Keratinocyte (primary cell): ENCODE measurements at regions not wholly inside any gene's neighbourhood (a gene's known extent, or its start where the extent isn't known, plus 50 kb on each side); places are given as distances from the start of the nearest gene placed in this dataset.
"Not testable (repeated sequence)": the region's sequence is repeated elsewhere in the genome, so short reads cannot be mapped to it uniquely, and the experiment has no call there.

ENCODE experiments used
- DNase-seq: peaks from one replicate; pipeline ENCODE4 v3.0.0-alpha.2; 2011; ENCODE audit warnings: low read depth, missing footprints, low spot score
- FAIRE-seq: peaks from 2 replicates; lab custom pipeline; 2011; peaks lifted over from hg19 to GRCh38; lab: Jason Lieb, UNC
- H2AFZ ChIP-seq: 2 replicates; pipeline ENCODE4 v1.6.0; 2012; ENCODE audit warnings: low read length, control low read depth, inconsistent platforms; ENCODE audit not compliant: control insufficient read depth
- H3K27ac ChIP-seq: 2 replicates; pipeline ENCODE4 v1.5.1; 2011; ENCODE audit warnings: low read length; ENCODE audit not compliant: control insufficient read depth, insufficient read depth
- H3K27me3 ChIP-seq: 3 replicates; pipeline ENCODE4 v1.6.0; 2011; ENCODE audit warnings: low read length; ENCODE audit not compliant: control insufficient read depth, insufficient read depth; ENCODE audit errors: extremely low read depth
- H3K36me3 ChIP-seq, 2 experiments: 2 replicates in 1 of 2; 3 replicates in 1 of 2; pipeline ENCODE4 v1.5.1; 2011; ENCODE audit warnings: low read length in 2 of 2, mild to moderate bottlenecking in 1 of 2; ENCODE audit not compliant: control insufficient read depth in 2 of 2, insufficient read depth in 2 of 2; ENCODE audit errors: extremely low read depth in 1 of 2
- H3K4me1 ChIP-seq: 3 replicates; pipeline ENCODE4 v1.5.1; 2011; ENCODE audit warnings: low read length; ENCODE audit not compliant: control insufficient read depth, insufficient read depth; ENCODE audit errors: extremely low read depth
- H3K4me2 ChIP-seq: 3 replicates; pipeline ENCODE4 v1.6.0; 2011; ENCODE audit warnings: low read depth, low read length; ENCODE audit not compliant: control insufficient read depth, insufficient read depth; ENCODE audit errors: extremely low read depth
- H3K4me3 ChIP-seq, 3 experiments: fragments of 200-600 bp in 1 of 3; sonication (generic) in 1 of 3; 2 replicates in 2 of 3; 3 replicates in 1 of 3; pipeline ENCODE4 v1.5.1; 2011 to 2016; ENCODE audit warnings: low read length in 3 of 3, mild to moderate bottlenecking in 3 of 3, control low read depth in 2 of 3, inconsistent platforms in 1 of 3, low read depth in 1 of 3, mixed read lengths in 1 of 3, mixed run types in 1 of 3, moderate library complexity in 1 of 3; ENCODE audit not compliant: control insufficient read depth in 2 of 3, insufficient read depth in 2 of 3; ENCODE audit errors: extremely low read depth in 1 of 3
- H3K79me2 ChIP-seq: 2 replicates; pipeline ENCODE4 v1.6.0; 2012; ENCODE audit warnings: low read length; ENCODE audit not compliant: control insufficient read depth, insufficient read depth
- H3K9ac ChIP-seq: 3 replicates; pipeline ENCODE4 v1.6.0; 2011; ENCODE audit warnings: low read length; ENCODE audit not compliant: control insufficient read depth, insufficient read depth; ENCODE audit errors: extremely low read depth
- H3K9me1 ChIP-seq: 3 replicates; pipeline ENCODE4 v1.6.0; 2011; ENCODE audit warnings: low read length; ENCODE audit not compliant: control insufficient read depth, insufficient read depth; ENCODE audit errors: extremely low read depth
- H3K9me3 ChIP-seq: 2 replicates; pipeline ENCODE4 v1.5.1; 2012; ENCODE audit warnings: low read depth, low read length; ENCODE audit not compliant: control insufficient read depth
- H4K20me1 ChIP-seq: 3 replicates; pipeline ENCODE4 v1.6.0; 2011; ENCODE audit warnings: low read length; ENCODE audit not compliant: control insufficient read depth, insufficient read depth; ENCODE audit errors: extremely low read depth
- EZH2 ChIP-seq: IDR thresholded peaks from one replicate; pipeline ENCODE4 v1.6.1; 2012; ENCODE audit warnings: inconsistent platforms, mild to moderate bottlenecking, low read length, moderate library complexity
- dilution Hi-C: fragments of 300-500 bp; cut with MboI; formaldehyde crosslinking; loops from one replicate; pipeline ENCODE4 v1.7.0; 2020; ENCODE audit warnings: low sequenced_read_pairs; ENCODE audit not compliant: extremely low pct_ligation_motif_present
- TF ChIP-seq, protein P1 (sequence below), 3 experiments: IDR thresholded peaks in 1 of 3; conservative IDR thresholded peaks in 1 of 3; optimal IDR thresholded peaks in 1 of 3; 2 replicates in 2 of 3; 3 replicates in 1 of 3; pipeline versions ENCODE3 to v1.5.1; 2011; ENCODE audit warnings: low read length in 3 of 3, mild to moderate bottlenecking in 3 of 3, moderate library complexity in 2 of 3, control low read depth in 1 of 3, inconsistent platforms in 1 of 3; ENCODE audit not compliant: insufficient read depth in 2 of 3; ENCODE audit errors: extremely low read depth in 1 of 3

DNA sequence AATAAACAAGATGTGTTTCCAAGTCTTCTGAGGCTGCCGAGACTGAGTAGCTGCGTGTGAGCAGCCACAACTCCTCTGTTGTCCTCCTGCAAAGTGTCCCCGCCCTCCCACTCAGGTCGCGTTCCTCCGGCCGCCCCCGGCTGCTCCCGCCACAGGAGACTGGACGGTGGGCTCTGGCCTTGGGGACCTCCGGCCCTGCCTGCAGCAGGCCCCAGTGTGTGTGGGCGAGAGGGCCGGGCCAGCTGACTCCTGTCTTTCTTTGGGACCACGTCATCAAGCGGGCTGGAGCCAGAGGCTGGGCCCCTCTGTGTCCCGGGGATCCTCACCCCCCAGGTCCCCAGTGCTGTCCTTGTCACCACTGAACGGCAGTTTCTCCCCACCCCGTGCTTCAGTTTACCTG is 175.3 kb downstream of the NPIPB11 start:
- Histone ChIP-seq H3K9me3 (no peaks in the 10 kb centered on the region), H3K27me3 (no peaks in the 10 kb centered on the region), H3K9ac (no peak overlapping the region), H3K4me3 (no peak overlapping the region), H3K4me1 (no peaks in the 10 kb centered on the region), H3K36me3 (no peaks in the 10 kb centered on the region), H3K27ac (no peak overlapping the region), H2AFZ (no peak overlapping the region), H3K4me2 (no peak overlapping the region), H3K9me1 (no peaks in the 10 kb centered on the region), H4K20me1 (no peaks in the 10 kb centered on the region), H3K79me2 (no peaks in the 10 kb centered on the region)
- no peak for DNase-seq
- no peak for FAIRE-seq
- TF ChIP-seq EZH2, result no peak
- TF ChIP-seq, protein P1, sequence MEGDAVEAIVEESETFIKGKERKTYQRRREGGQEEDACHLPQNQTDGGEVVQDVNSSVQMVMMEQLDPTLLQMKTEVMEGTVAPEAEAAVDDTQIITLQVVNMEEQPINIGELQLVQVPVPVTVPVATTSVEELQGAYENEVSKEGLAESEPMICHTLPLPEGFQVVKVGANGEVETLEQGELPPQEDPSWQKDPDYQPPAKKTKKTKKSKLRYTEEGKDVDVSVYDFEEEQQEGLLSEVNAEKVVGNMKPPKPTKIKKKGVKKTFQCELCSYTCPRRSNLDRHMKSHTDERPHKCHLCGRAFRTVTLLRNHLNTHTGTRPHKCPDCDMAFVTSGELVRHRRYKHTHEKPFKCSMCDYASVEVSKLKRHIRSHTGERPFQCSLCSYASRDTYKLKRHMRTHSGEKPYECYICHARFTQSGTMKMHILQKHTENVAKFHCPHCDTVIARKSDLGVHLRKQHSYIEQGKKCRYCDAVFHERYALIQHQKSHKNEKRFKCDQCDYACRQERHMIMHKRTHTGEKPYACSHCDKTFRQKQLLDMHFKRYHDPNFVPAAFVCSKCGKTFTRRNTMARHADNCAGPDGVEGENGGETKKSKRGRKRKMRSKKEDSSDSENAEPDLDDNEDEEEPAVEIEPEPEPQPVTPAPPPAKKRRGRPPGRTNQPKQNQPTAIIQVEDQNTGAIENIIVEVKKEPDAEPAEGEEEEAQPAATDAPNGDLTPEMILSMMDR (optimal IDR thresholded peaks at IDR 0.05 in 1 of 3, IDR thresholded peaks at IDR 0.05 in 1 of 3, conservative IDR thresholded peaks at IDR 0.05 in 1 of 3; ENCODE audit: extremely low read depth in 1 of 3, insufficient read depth in 2 of 3, low read length in 3 of 3), result no peak
- dilution Hi-C loops, result no loop called here

DNA sequence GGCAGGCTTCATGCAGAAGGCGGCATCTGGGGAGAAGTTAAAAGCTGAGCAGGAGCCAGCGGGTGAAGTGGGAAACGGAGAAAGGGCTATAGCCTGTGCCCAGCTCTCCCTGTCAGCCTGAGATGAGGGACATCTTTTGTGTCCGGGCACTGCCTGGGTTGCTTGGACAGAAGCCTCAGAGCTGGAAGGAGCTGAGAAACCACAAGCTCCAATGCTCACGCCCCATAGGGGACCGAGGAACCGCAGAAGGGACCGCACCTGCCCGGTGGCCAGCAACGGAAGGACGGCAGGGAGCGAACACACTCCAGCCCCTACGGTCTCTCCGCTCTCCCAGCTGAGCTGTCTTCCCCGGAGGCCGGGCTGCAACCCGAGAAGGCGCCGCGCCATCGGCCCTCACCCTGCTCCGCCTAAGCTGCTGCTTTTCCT is 175.8 kb downstream of the NPIPB11 start:
- H4K20me1 ChIP-seq, result no peaks in the 10 kb centered on the region
- no peaks in the 10 kb centered on the region for H3K9me3 ChIP-seq
- H3K9me1 ChIP-seq, result no peaks in the 10 kb centered on the region
- no peaks in the 10 kb centered on the region for H3K36me3 ChIP-seq
- H3K9ac ChIP-seq, result no peak overlapping the region
- DNase-seq (no peak), FAIRE-seq (no peak)
- H2AFZ ChIP-seq, result no peak overlapping the region
- dilution Hi-C loops, result no loop called here
- H3K27ac ChIP-seq, result no peak overlapping the region
- H3K4me3 ChIP-seq, result no peak overlapping the region
- no peaks in the 10 kb centered on the region for H3K79me2 ChIP-seq
- no peak overlapping the region for H3K4me2 ChIP-seq
- H3K27me3 ChIP-seq, result no peaks in the 10 kb centered on the region
- no peak for TF ChIP-seq EZH2
- TF ChIP-seq, protein P1 (optimal IDR thresholded peaks at IDR 0.05 in 1 of 3, IDR thresholded peaks at IDR 0.05 in 1 of 3, conservative IDR thresholded peaks at IDR 0.05 in 1 of 3; ENCODE audit: extremely low read depth in 1 of 3, insufficient read depth in 2 of 3, low read length in 3 of 3), result no peak
- H3K4me1 ChIP-seq, result no peaks in the 10 kb centered on the region

DNA sequence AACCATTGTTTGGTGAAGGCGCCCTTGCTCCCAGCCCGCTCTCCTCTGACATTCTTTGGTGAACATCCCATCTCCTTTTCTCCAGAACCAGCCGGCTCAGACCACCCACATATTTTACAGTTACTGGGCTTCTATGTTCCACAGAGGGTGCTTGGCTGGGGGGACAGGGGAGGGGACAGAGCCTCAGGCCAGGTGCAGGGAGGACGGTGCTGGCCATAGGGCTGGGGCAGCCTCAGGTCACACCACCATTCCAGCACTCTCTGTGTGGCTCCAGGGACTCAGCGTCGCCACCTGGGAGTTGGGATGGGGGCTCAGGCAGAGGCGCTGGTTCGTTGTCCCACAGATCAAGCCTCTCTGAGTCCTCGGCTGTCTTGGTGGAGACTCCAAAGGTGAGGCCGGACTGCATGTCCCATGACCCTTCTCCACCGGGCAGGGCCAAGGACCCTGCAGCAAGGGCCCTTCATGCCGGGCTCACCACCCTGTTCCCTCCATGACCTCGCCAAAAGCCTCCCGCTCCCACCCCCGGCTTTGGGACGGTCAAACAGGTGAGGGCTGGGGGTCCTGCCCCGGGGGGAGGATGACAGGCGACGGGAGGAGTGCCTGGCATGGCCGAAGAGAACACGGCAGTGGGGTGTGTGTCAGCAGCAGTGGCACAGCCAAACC is 176.4 kb downstream of the NPIPB11 start:
- H3K9me3 ChIP-seq, H3K4me3 ChIP-seq, DNase-seq, H2AFZ ChIP-seq, H3K36me3 ChIP-seq, dilution Hi-C loops, H4K20me1 ChIP-seq, FAIRE-seq, H3K27ac ChIP-seq, H3K4me2 ChIP-seq, H3K27me3 ChIP-seq, H3K79me2 ChIP-seq, H3K9ac ChIP-seq, H3K9me1 ChIP-seq, H3K4me1 ChIP-seq: not testable (repeated sequence)

DNA sequence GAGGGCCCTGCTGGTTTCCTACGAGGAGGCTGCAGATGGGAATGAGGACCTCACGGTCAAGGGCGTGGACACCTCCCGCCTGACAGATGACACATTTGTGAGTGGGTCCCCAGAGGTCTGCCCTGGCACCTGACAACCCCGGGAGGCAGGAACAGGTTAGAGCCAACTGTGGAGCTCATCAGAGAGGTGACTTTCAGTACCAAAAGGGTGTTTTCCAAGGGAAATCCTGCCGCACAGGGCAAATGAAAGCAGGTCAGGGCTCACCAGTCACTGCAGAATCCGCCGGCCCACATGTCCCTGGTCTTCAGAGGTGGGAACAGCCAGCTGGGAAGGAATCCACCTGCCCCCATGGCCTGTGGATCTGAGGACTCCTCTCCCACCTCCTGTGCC is 176.9 kb downstream of the NPIPB11 start:
- not testable (repeated sequence) for DNase-seq

More for the DNA sequence above, 176.9 kb downstream of the NPIPB11 start:
- FAIRE-seq, H2AFZ ChIP-seq, H3K9ac ChIP-seq, H4K20me1 ChIP-seq, H3K79me2 ChIP-seq, dilution Hi-C loops, H3K36me3 ChIP-seq, H3K4me3 ChIP-seq, H3K9me1 ChIP-seq, H3K9me3 ChIP-seq, H3K4me2 ChIP-seq, H3K4me1 ChIP-seq, H3K27me3 ChIP-seq, H3K27ac ChIP-seq: not testable (repeated sequence)
